NCI-H1105 treated with DMSO at 0.1 percent for 48 hours (cell line): ENCODE measurements at regions not wholly inside any gene's neighbourhood (a gene's known extent, or its start where the extent isn't known, plus 50 kb on each side); places are given as distances from the start of the nearest gene placed in this dataset.

Experiments
- DNase-seq: peaks from one replicate; lab custom pipeline; 2025; lab: John Stamatoyannopoulos, UW

- DNase-seq, result no peak
Observed at GRCh38 chr2:148567716-148568115, 76.8 kb upstream of the EPC2 start.

- no peak for DNase-seq
Observed at GRCh38 chr2:148568597-148568996, 76.0 kb upstream of the EPC2 start.

GRCh38 chr2:148569221-148569620, 75.3 kb upstream of the EPC2 start:
- DNase-seq, result no peak

- DNase-seq, result no peak
Observed at GRCh38 chr2:148570989-148571388, 73.6 kb upstream of the EPC2 start.

GRCh38 chr2:148577845-148578492, 66.6 kb upstream of the EPC2 start:
- DNase-seq, result no peak

- no peak for DNase-seq
Observed at GRCh38 chr2:148578493-148578884, 66.1 kb upstream of the EPC2 start.

GRCh38 chr2:148582679-148583511, 61.7 kb upstream of the EPC2 start:
- DNase-seq, result no peak

- no peak for DNase-seq
Observed at GRCh38 chr2:148585696-148586095, 58.9 kb upstream of the EPC2 start.

- no peak for DNase-seq
Observed at GRCh38 chr2:148586522-148587128, 57.9 kb upstream of the EPC2 start.

- no peak for DNase-seq
Observed at GRCh38 chr2:148590612-148591011, 53.9 kb upstream of the EPC2 start.

GRCh38 chr2:148592791-148593190, 51.8 kb upstream of the EPC2 start:
- DNase-seq, result no peak

GRCh38 chr2:148593421-148593820, 51.1 kb upstream of the EPC2 start:
- peak; percentile 36 for DNase-seq

- DNase-seq, result peak; percentile 90
Observed at GRCh38 chr2:148594216-148594615, 50.3 kb upstream of the EPC2 start.
